ENCODE measurements at regions not wholly inside any gene's neighbourhood (a gene's known extent, or its start where the extent isn't known, plus 50 kb on each side); places are given as distances from the start of the nearest gene placed in this dataset.

DNA sequence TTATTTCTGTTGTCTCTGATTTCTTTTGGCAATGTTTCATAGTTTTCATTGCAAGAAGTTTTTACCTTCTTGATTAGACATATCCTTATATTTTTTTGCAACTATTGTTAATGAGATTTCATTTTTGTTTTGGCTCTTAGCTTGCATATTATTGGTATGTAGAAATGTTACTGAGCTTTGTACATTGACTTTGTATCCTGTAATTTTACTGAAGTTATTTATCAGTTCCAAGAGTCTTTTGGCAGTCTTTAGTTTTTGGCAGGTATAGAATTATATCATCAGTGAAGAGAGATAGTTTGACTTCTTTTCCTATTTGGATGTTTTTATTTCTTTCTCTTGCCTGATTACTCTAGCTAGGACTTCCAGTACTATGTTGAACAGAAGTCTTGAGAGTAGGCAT is 375.7 kb downstream of the TDRD3 start (continued):
- TF ChIP-seq CHD7 (IDR thresholded peaks at IDR 0.05; ENCODE audit: insufficient replicate concordance, low read length) = no peak
